SK-N-SH (cell line): ENCODE measurements at regions not wholly inside any gene's neighbourhood (a gene's known extent, or its start where the extent isn't known, plus 50 kb on each side); places are given as distances from the start of the nearest gene placed in this dataset.

Experiments used
- CTCF ChIA-PET: fragments of 300-600, 350-600 bp; formaldehyde crosslinking; extraction: SDS; loops from one replicate; lab custom pipeline; 2021; lab: Yijun Ruan, JAX
- POLR2A ChIA-PET: fragments of 350-600 bp; sonication (Branson Sonifier 250); formaldehyde crosslinking; extraction: SDS; loops from one replicate; lab custom pipeline; 2020; ENCODE audit warnings: antibody characterized with exemption, inconsistent platforms; lab: Yijun Ruan, JAX
- DNase-seq: peaks from one replicate; pipeline ENCODE4 v3.0.0; 2012
- H2AFZ ChIP-seq: fragments of 200-600 bp; sonication (generic); 2 replicates; pipeline ENCODE4 v1.8.1; 2016; ENCODE audit warnings: antibody characterized with exemption, mild to moderate bottlenecking, low read depth
- H3F3A ChIP-seq: fragments of 200-600 bp; sonication (generic); replicated peaks from 2 replicates; pipeline ENCODE3; 2016; ENCODE audit warnings: antibody characterized with exemption, mild to moderate bottlenecking; ENCODE audit not compliant: insufficient read depth
- H3K27ac ChIP-seq, 2 experiments: fragments of 200-500 bp in 1 of 2; fragments of 200-600 bp in 1 of 2; sonication (Bioruptor generic) in 1 of 2; sonication (generic), shearing (Covaris generic) in 1 of 2; 2 replicates each; pipeline versions ENCODE4 v1.5.1 to v1.6.1; 2014 to 2016; ENCODE audit warnings: low read depth in 2 of 2, inconsistent platforms in 1 of 2, low read length in 1 of 2, mild to moderate bottlenecking in 1 of 2, mixed read lengths in 1 of 2
- H3K27me3 ChIP-seq: fragments of 200-600 bp; sonication (generic), shearing (Covaris generic); 2 replicates; pipeline ENCODE4 v1.6.1; 2016; ENCODE audit warnings: mixed run types; ENCODE audit not compliant: insufficient read depth
- H3K36me3 ChIP-seq, 2 experiments: fragments of 200-500 bp in 1 of 2; fragments of 200-600 bp in 1 of 2; sonication (Bioruptor generic) in 1 of 2; sonication (generic) in 1 of 2; replicated peaks in 1 of 2; 2 replicates each; pipeline versions ENCODE3 to v1.5.1; 2014 to 2016; ENCODE audit warnings: low read length in 1 of 2, mild to moderate bottlenecking in 1 of 2; ENCODE audit not compliant: insufficient read depth in 2 of 2, control insufficient read depth in 1 of 2
- H3K4me1 ChIP-seq, 2 experiments: fragments of 200-500 bp in 1 of 2; fragments of 200-600 bp in 1 of 2; sonication (Bioruptor generic) in 1 of 2; sonication (generic), shearing (Covaris generic) in 1 of 2; 2 replicates each; pipeline versions ENCODE4 v1.5.1 to v1.6.1; 2014 to 2016; ENCODE audit warnings: low read depth in 1 of 2, low read length in 1 of 2, mixed run types in 1 of 2; ENCODE audit not compliant: insufficient read depth in 2 of 2, control insufficient read depth in 1 of 2
- H3K4me2 ChIP-seq: fragments of 200-600 bp; sonication (generic), shearing (Covaris generic); 2 replicates; pipeline ENCODE4 v1.6.1; 2017; ENCODE audit warnings: mixed run types
- H3K4me3 ChIP-seq, 2 experiments: fragments of 200-500 bp in 1 of 2; fragments of 200-600 bp in 1 of 2; sonication (Bioruptor generic) in 1 of 2; sonication (generic), shearing (Covaris generic) in 1 of 2; 2 replicates each; pipeline versions ENCODE4 v1.5.1 to v1.8.1; 2014 to 2016; ENCODE audit warnings: low read depth in 2 of 2, inconsistent platforms in 1 of 2, low read length in 1 of 2, mild to moderate bottlenecking in 1 of 2, mixed read lengths in 1 of 2, moderate library complexity in 1 of 2
- H3K79me2 ChIP-seq: fragments of 200-600 bp; sonication (generic); 2 replicates; pipeline ENCODE4 v1.8.1; 2017; ENCODE audit warnings: mild to moderate bottlenecking; ENCODE audit not compliant: insufficient read depth
- H3K9ac ChIP-seq: fragments of 200-600 bp; sonication (generic); 2 replicates; pipeline ENCODE4 v1.6.1; 2017; ENCODE audit warnings: mixed run types
- H3K9me2 ChIP-seq: fragments of 200-600 bp; sonication (generic); 2 replicates; pipeline ENCODE4 v1.6.1; 2017; ENCODE audit warnings: mixed run types
- H3K9me3 ChIP-seq: fragments of 200-600 bp; sonication (generic); 2 replicates; pipeline ENCODE4 v1.6.1; 2017; ENCODE audit warnings: mixed run types, mild to moderate bottlenecking, moderate library complexity
- H4K20me1 ChIP-seq: fragments of 200-600 bp; sonication (generic); 2 replicates; pipeline ENCODE4 v1.6.1; 2017; ENCODE audit warnings: mild to moderate bottlenecking, mixed run types; ENCODE audit not compliant: insufficient read depth
- CHD2 ChIP-seq: fragments of 150-350 bp; IDR thresholded peaks from 2 replicates; pipeline ENCODE4 v1.6.1; 2018; ENCODE audit warnings: low read length; ENCODE audit not compliant: partially characterized antibody
- CTCF ChIP-seq: fragments of 200-600 bp; sonication (generic); IDR thresholded peaks from 2 replicates; pipeline ENCODE4 v1.6.1; 2017; ENCODE audit warnings: antibody characterized with exemption, mild to moderate bottlenecking, moderate library complexity
- FOSL2 ChIP-seq: IDR thresholded peaks from 2 replicates; pipeline ENCODE4 v1.4.0; 2012; ENCODE audit warnings: low read depth, mild to moderate bottlenecking, moderate library complexity, borderline replicate concordance
- FOXJ3 ChIP-seq: sonication (generic); formaldehyde crosslinking; IDR thresholded peaks from 2 replicates; pipeline ENCODE4 v1.5.1; 2020; ENCODE audit warnings: mild to moderate bottlenecking, missing genetic modification reagents
- GATA2 ChIP-seq: sonication (generic); formaldehyde crosslinking; IDR thresholded peaks from 2 replicates; pipeline ENCODE4 v1.5.0; 2020; ENCODE audit warnings: mild to moderate bottlenecking, missing genetic modification reagents
- IRF3 ChIP-seq: fragments of 150-350 bp; IDR thresholded peaks from 2 replicates; pipeline ENCODE4 v1.6.1; 2016; ENCODE audit warnings: mild to moderate bottlenecking, low read depth, low read length
- MAX ChIP-seq: IDR thresholded peaks from 2 replicates; pipeline ENCODE4 v1.4.0; 2012; ENCODE audit warnings: low read depth
- NRF1 ChIP-seq: IDR thresholded peaks from 2 replicates; pipeline ENCODE4 v1.6.1; 2012; ENCODE audit warnings: low read depth, mild to moderate bottlenecking, low read length
- TAF1 ChIP-seq: IDR thresholded peaks from 2 replicates; pipeline ENCODE4 v1.6.1; 2012; ENCODE audit warnings: low read depth, mild to moderate bottlenecking, low read length, moderate library complexity, borderline replicate concordance
- TEAD4 ChIP-seq: IDR thresholded peaks from 2 replicates; pipeline ENCODE4 v1.4.0; 2012; ENCODE audit warnings: mild to moderate bottlenecking, borderline replicate concordance; ENCODE audit not compliant: insufficient read depth
- WGBS: methylation state at CpG from one replicate; pipeline ENCODE4 v1.1.6; 2017; ENCODE audit warnings: low lambda C conversion rate; 5-methylcytosine and 5-hydroxymethylcytosine counted together
- TF ChIP-seq, protein P1 (sequence below): IDR thresholded peaks from 2 replicates; pipeline ENCODE4 v1.4.0; 2012; ENCODE audit warnings: low read depth, borderline replicate concordance

- TF ChIP-seq, protein P1, sequence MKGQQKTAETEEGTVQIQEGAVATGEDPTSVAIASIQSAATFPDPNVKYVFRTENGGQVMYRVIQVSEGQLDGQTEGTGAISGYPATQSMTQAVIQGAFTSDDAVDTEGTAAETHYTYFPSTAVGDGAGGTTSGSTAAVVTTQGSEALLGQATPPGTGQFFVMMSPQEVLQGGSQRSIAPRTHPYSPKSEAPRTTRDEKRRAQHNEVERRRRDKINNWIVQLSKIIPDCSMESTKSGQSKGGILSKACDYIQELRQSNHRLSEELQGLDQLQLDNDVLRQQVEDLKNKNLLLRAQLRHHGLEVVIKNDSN: no peak
- TF ChIP-seq, all 33 proteins: peak for 0
Observed at GRCh38 chr6:126945812-126946360, 172.6 kb upstream of the RSPO3 start (continued).

DNA sequence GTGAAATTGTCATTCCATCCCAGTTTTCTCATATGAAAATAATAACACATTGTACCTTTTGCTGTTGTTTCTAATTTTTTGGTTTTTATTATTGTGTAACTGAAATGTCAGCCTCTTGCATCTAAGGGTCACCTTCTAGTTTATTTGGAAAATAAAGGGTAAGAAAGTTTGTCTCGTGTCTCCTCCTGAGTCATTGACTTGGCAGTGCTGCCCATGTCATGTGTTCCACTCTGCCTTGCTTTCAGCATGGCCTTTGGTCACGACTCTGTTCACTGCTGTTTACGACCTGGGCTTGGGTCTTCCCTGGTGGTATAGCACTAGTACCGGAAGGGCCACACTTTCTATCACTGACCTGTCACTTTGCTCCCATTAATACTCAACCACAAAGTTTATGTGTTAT is 171.4 kb upstream of the RSPO3 start:
- Histone ChIP-seq H3K27me3 (peaks cover 11% of the 10 kb centered on the region), H3K9me2 (no peaks in the 10 kb centered on the region), H3K36me3 (no peaks in the 10 kb centered on the region), H3K27ac (no peak overlapping the region), H4K20me1 (no peaks in the 10 kb centered on the region), H3K4me2 (no peak overlapping the region), H3K9ac (no peak overlapping the region)
- 12% methylated on average over 4 of the region's 4 CpGs for WGBS
- DNase-seq: no peak
- CTCF ChIA-PET: no interaction called here
- TF ChIP-seq CHD2 (no peak), MAX (no peak), FOXJ3 (CRISPR knock-in tag) (no peak), CTCF (no peak), FOSL2 (no peak), IRF3 (no peak), GATA2 (CRISPR knock-in tag) (no peak), TEAD4 (no peak), NRF1 (no peak), TAF1 (no peak)
- TF ChIP-seq, protein P1: no peak
- TF ChIP-seq, all 33 proteins: peak for 0
- no peaks in the 10 kb centered on the region for H3K4me1 ChIP-seq
- no peak overlapping the region for H2AFZ ChIP-seq
- POLR2A ChIA-PET: no interaction called here
- H3K79me2 ChIP-seq: no peaks in the 10 kb centered on the region
- no peak overlapping the region for H3K4me3 ChIP-seq
- no peaks in the 10 kb centered on the region for H3F3A ChIP-seq
- no peaks in the 10 kb centered on the region for H3K9me3 ChIP-seq
